ENCODE measurements at regions not wholly inside any gene's neighbourhood (a gene's known extent, or its start where the extent isn't known, plus 50 kb on each side); places are given as distances from the start of the nearest gene placed in this dataset.

GRCh38 chr9:101893661-101894646 is 155.5 kb upstream of the GRIN3A start:
- TF ChIP-seq POLR2A (IDR thresholded peaks at IDR 0.05) (no peak), CTCF (IDR thresholded peaks at IDR 0.05) (no peak)

All from thyroid gland (tissue), 4 donors.